ENCODE measurements at regions not wholly inside any gene's neighbourhood (a gene's known extent, or its start where the extent isn't known, plus 50 kb on each side); places are given as distances from the start of the nearest gene placed in this dataset.

- no peak for DNase-seq
These were observed 1899.8 kb upstream of the NUDT12 start for GRCh38 chr5:105462377-105462776.

GRCh38 chr5:105460721-105461120 lies 1898.1 kb upstream of the NUDT12 start:
- DNase-seq: no peak

GRCh38 chr5:105453216-105453807 lies 1890.7 kb upstream of the NUDT12 start:
- DNase-seq: no peak

- DNase-seq: no peak
These were observed 1885.7 kb upstream of the NUDT12 start for GRCh38 chr5:105448271-105448670.

GRCh38 chr5:105430516-105430915 lies 1867.9 kb upstream of the NUDT12 start:
- no peak for DNase-seq

- DNase-seq: no peak
These were observed 1866.1 kb upstream of the NUDT12 start for GRCh38 chr5:105428451-105429380.

- no peak for DNase-seq
These were observed 1851.5 kb upstream of the NUDT12 start for GRCh38 chr5:105414067-105414466.

- no peak for DNase-seq
These were observed 1850.9 kb upstream of the NUDT12 start for GRCh38 chr5:105413406-105413990.

GRCh38 chr5:105409695-105410094 lies 1847.1 kb upstream of the NUDT12 start:
- DNase-seq: no peak

GRCh38 chr5:105407200-105407599 lies 1844.6 kb upstream of the NUDT12 start:
- DNase-seq: no peak

GRCh38 chr5:105397749-105398148 lies 1835.2 kb upstream of the NUDT12 start:
- no peak for DNase-seq

GRCh38 chr5:105392710-105393149 lies 1830.1 kb upstream of the NUDT12 start:
- no peak for DNase-seq

GRCh38 chr5:105392122-105392709 lies 1829.6 kb upstream of the NUDT12 start:
- DNase-seq: no peak

GRCh38 chr5:105380126-105380525 lies 1817.5 kb upstream of the NUDT12 start:
- DNase-seq: no peak

GRCh38 chr5:105371169-105371568 lies 1808.6 kb upstream of the NUDT12 start:
- DNase-seq: no peak

- no peak for DNase-seq
These were observed 1788.0 kb upstream of the NUDT12 start for GRCh38 chr5:105350486-105351140.

- no peak for DNase-seq
These were observed 1769.0 kb upstream of the NUDT12 start for GRCh38 chr5:105331558-105331957.

GRCh38 chr5:105330185-105330584 lies 1767.6 kb upstream of the NUDT12 start:
- DNase-seq: no peak

GRCh38 chr5:105304859-105305258 lies 1742.3 kb upstream of the NUDT12 start:
- DNase-seq: no peak

- DNase-seq: no peak
These were observed 1726.4 kb upstream of the NUDT12 start for GRCh38 chr5:105288946-105289345.

GRCh38 chr5:105283134-105283533 lies 1720.5 kb upstream of the NUDT12 start:
- no peak for DNase-seq

- DNase-seq: no peak
These were observed 1711.5 kb upstream of the NUDT12 start for GRCh38 chr5:105274079-105274478.

GRCh38 chr5:105263515-105263914 lies 1700.9 kb upstream of the NUDT12 start:
- no peak for DNase-seq
